GM12873 (cell line): ENCODE measurements at regions not wholly inside any gene's neighbourhood (a gene's known extent, or its start where the extent isn't known, plus 50 kb on each side); places are given as distances from the start of the nearest gene placed in this dataset.

Experiments used
- TF ChIP-seq, protein P1 (sequence below): IDR thresholded peaks from 2 replicates; pipeline ENCODE4 v1.5.1; 2012; ENCODE audit warnings: low read depth, mild to moderate bottlenecking, moderate library complexity, low read length, control low read depth; ENCODE audit not compliant: insufficient read depth; ENCODE audit errors: missing control alignments

GRCh38 chr2:183898641-183899040 is 699.7 kb upstream of the ZNF804A start:
- TF ChIP-seq, protein P1, sequence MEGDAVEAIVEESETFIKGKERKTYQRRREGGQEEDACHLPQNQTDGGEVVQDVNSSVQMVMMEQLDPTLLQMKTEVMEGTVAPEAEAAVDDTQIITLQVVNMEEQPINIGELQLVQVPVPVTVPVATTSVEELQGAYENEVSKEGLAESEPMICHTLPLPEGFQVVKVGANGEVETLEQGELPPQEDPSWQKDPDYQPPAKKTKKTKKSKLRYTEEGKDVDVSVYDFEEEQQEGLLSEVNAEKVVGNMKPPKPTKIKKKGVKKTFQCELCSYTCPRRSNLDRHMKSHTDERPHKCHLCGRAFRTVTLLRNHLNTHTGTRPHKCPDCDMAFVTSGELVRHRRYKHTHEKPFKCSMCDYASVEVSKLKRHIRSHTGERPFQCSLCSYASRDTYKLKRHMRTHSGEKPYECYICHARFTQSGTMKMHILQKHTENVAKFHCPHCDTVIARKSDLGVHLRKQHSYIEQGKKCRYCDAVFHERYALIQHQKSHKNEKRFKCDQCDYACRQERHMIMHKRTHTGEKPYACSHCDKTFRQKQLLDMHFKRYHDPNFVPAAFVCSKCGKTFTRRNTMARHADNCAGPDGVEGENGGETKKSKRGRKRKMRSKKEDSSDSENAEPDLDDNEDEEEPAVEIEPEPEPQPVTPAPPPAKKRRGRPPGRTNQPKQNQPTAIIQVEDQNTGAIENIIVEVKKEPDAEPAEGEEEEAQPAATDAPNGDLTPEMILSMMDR: no peak

DNA sequence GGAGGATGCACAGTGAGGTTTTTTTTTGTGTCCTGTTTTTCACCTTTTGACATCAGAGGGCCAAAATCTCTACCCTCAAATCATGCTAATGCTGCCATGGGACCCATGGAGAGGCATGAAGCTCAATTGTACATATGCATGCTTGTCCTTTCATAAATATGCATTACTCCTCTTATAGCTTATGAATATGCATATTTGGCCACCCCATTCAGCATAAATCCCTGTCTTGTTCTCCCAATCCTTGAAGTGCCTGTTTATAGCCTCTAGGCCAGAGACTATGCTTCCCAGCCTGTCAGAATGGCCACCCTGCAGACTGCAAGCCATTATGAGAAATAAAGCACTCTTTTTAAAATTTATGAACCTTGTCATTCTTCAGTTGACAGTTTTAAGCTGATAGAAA is 696.4 kb upstream of the ZNF804A start:
- TF ChIP-seq, protein P1: no peak

GRCh38 chr2:183903026-183903425 is 695.3 kb upstream of the ZNF804A start:
- TF ChIP-seq, protein P1: no peak

GRCh38 chr2:183919167-183919566 is 679.2 kb upstream of the ZNF804A start:
- TF ChIP-seq, protein P1: no peak

DNA sequence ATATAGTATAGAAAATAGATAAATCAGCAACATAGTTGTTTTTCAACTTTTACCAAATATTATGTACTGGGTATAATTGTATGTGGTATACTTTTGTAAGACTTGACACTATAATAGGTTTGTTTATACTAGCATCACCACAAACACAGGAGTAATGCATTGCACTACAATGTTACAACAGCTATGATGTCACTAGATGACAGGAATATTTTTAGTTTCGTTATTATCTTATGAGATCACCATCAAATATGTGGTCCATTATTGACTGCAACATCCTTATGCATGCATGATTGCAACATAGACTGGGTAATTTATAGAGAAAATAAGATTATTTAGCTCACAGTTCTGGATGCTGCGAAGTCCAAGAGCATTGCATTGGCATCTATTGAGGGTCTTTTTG is 678.4 kb upstream of the ZNF804A start:
- TF ChIP-seq, protein P1: no peak

DNA sequence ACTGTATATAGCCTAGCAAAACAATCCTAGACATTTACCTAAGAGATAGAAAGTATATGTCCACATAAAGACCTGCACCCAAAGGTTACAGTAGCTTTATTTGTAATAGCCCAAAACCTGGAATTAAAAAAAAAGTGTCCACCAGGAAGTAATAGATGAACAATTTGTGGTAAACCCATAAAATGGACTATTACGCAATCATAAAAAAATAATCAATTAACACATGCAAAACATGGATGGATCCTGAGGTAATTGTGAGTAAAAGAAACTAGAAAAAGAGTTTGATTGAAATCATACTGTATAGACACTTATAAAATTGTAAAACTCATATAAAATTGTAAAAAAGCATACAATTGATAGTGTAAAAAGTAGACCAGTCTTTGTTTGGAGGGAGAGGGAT is 673.0 kb upstream of the ZNF804A start:
- TF ChIP-seq, protein P1: no peak

GRCh38 chr2:183926433-183926832 is 671.9 kb upstream of the ZNF804A start:
- TF ChIP-seq, protein P1: no peak
